ENCODE measurements at regions not wholly inside any gene's neighbourhood (a gene's known extent, or its start where the extent isn't known, plus 50 kb on each side); places are given as distances from the start of the nearest gene placed in this dataset.
A peak's percentile ranks its signal among the peaks of the same experiment; 100 is the strongest.

- no peak for DNase-seq
Measured at GRCh38 chr17:77670173-77670572, 288.3 kb upstream of the TNRC6C start.

GRCh38 chr17:77674358-77674757 lies 284.1 kb upstream of the TNRC6C start:
- no peak for DNase-seq

GRCh38 chr17:77675411-77675810 lies 283.1 kb upstream of the TNRC6C start:
- DNase-seq: no peak

- no peak for DNase-seq
Measured at GRCh38 chr17:77675816-77676215, 282.7 kb upstream of the TNRC6C start.

GRCh38 chr17:77676237-77676661 lies 282.3 kb upstream of the TNRC6C start:
- no peak for DNase-seq

GRCh38 chr17:77677211-77677610 lies 281.3 kb upstream of the TNRC6C start:
- no peak for DNase-seq

GRCh38 chr17:77677630-77678029 lies 280.9 kb upstream of the TNRC6C start:
- DNase-seq: no peak

- DNase-seq: peak; percentile 5
Measured at GRCh38 chr17:77679589-77679988, 278.9 kb upstream of the TNRC6C start.

- no peak for DNase-seq
Measured at GRCh38 chr17:77681861-77682260, 276.6 kb upstream of the TNRC6C start.

- DNase-seq: no peak
Measured at GRCh38 chr17:77684803-77685798, 273.4 kb upstream of the TNRC6C start.

- DNase-seq: no peak
Measured at GRCh38 chr17:77685881-77686486, 272.5 kb upstream of the TNRC6C start.

GRCh38 chr17:77686903-77687302 lies 271.6 kb upstream of the TNRC6C start:
- DNase-seq: no peak

GRCh38 chr17:77687417-77687816 lies 271.1 kb upstream of the TNRC6C start:
- DNase-seq: no peak

- no peak for DNase-seq
Measured at GRCh38 chr17:77687921-77688320, 270.6 kb upstream of the TNRC6C start.

- DNase-seq: no peak
Measured at GRCh38 chr17:77688369-77688768, 270.1 kb upstream of the TNRC6C start.

- no peak for DNase-seq
Measured at GRCh38 chr17:77690271-77691161, 268.0 kb upstream of the TNRC6C start.

- DNase-seq: no peak
Measured at GRCh38 chr17:77691216-77692085, 267.1 kb upstream of the TNRC6C start.

GRCh38 chr17:77692571-77693161 lies 265.8 kb upstream of the TNRC6C start:
- DNase-seq: no peak

- no peak for DNase-seq
Measured at GRCh38 chr17:77693301-77693700, 265.2 kb upstream of the TNRC6C start.

- no peak for DNase-seq
Measured at GRCh38 chr17:77693776-77694175, 264.7 kb upstream of the TNRC6C start.

Measured in NCI-H2171 treated with DMSO at 0.1 percent for 48 hours (cell line).